ENCODE measurements at regions not wholly inside any gene's neighbourhood (a gene's known extent, or its start where the extent isn't known, plus 50 kb on each side); places are given as distances from the start of the nearest gene placed in this dataset.

DNA sequence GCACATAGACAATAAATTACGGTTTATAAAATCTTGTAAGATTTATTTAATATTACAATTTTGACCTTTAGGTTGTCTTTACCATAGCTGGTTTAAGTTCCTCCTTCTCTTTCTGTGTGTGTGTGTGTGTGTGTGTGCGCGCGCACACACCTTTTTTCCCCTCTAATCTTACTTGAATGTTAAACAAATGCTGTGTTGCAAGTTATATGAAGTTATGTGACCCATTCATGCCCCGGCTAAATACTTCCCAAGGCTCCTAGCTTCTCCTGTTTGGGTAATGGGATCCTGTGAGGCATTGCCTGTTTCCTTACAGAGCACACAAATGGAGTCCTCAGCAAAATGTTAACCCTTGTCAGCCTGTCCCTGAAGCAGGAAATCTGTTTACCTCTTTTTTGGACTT lies 125.6 kb upstream of the ZNF608 start:
- H4K20me1 ChIP-seq (replicated peaks; ENCODE audit: control insufficient read depth, extremely low read depth, insufficient read depth, low read length) = no peaks in the 10 kb centered on the region
- ChIA-PET POLR2A (no interaction called here), CTCF (interaction anchor here (1.1 to 1.8 kb wide), 3 partner anchors 10 to 18 kb away, joined by 3 to 6 read pairs (median 5); no protein-coding TSS in a partner anchor)
- TF ChIP-seq EZH2 (IDR thresholded peaks at IDR 0.05; ENCODE audit: borderline replicate concordance, low read depth, low read length, severe bottlenecking) (no peak), POLR2A (IDR thresholded peaks at IDR 0.05; ENCODE audit: low read depth, low read length) (no peak), MYC (IDR thresholded peaks at IDR 0.05; ENCODE audit: low read depth, low read length) (no peak), POLR2AphosphoS5 (IDR thresholded peaks at IDR 0.05; ENCODE audit: insufficient read depth, low read depth, low read length) (no peak), GATA2 (IDR thresholded peaks at IDR 0.05; ENCODE audit: insufficient read depth, insufficient read length, low read depth, low read length) (no peak), FOS (IDR thresholded peaks at IDR 0.05; ENCODE audit: borderline replicate concordance, insufficient read depth, low read length) (no peak), CTCF (IDR thresholded peaks at IDR 0.05; ENCODE audit: extremely low read depth in 1 of 2, insufficient read depth in 1 of 2, low read depth in 1 of 2, low read length in 2 of 2) (no peak), JUN (IDR thresholded peaks at IDR 0.05; ENCODE audit: borderline replicate concordance, insufficient read depth, insufficient read length, low read depth) (no peak)
- TF ChIP-seq, protein P1, sequence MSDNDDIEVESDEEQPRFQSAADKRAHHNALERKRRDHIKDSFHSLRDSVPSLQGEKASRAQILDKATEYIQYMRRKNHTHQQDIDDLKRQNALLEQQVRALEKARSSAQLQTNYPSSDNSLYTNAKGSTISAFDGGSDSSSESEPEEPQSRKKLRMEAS (IDR thresholded peaks at IDR 0.05; ENCODE audit: insufficient read depth, insufficient read length) = no peak
- no peaks in the 10 kb centered on the region for H3K9me1 ChIP-seq (replicated peaks; ENCODE audit: control insufficient read depth, extremely low read depth, insufficient read depth, low read length)
- H2AFZ ChIP-seq (ENCODE audit: low read depth, low read length) = no peak overlapping the region
- peaks cover 2% of the 10 kb centered on the region for H3K4me1 ChIP-seq (ENCODE audit: control insufficient read depth, extremely low read depth, insufficient read depth, low read length)
- no peak overlapping the region for H3K4me3 ChIP-seq (replicated peaks in 1 of 3; ENCODE audit: insufficient read depth in 1 of 3, low read depth in 1 of 3, low read length in 3 of 3)
- FAIRE-seq (no peak), DNase-seq (ENCODE audit: low read depth, low spot score) (no peak)
- H3K9ac ChIP-seq (replicated peaks; ENCODE audit: extremely low read depth, insufficient read depth, low read length) = no peak overlapping the region
- no peak overlapping the region for H3K27ac ChIP-seq (ENCODE audit: insufficient read depth, low read depth, low read length)
- H3K9me3 ChIP-seq (replicated peaks; ENCODE audit: control insufficient read depth, insufficient read depth, low read length) = no peaks in the 10 kb centered on the region
- H3K36me3 ChIP-seq (ENCODE audit: control insufficient read depth in 2 of 2, extremely low read depth in 1 of 2, insufficient read depth in 2 of 2, low read length in 2 of 2) = no peaks in the 10 kb centered on the region
- H3K27me3 ChIP-seq (ENCODE audit: control insufficient read depth in 2 of 2, insufficient read depth in 2 of 2, low read length in 2 of 2) = no peaks in the 10 kb centered on the region
- intact Hi-C loops (cut with micrococcal nuclease) (no loop called here), dilution Hi-C loops (cut with MboI; ENCODE audit: extremely low pct_ligation_motif_present, low sequenced_read_pairs) (no loop called here)
- no peaks in the 10 kb centered on the region for H3K79me2 ChIP-seq (ENCODE audit: control insufficient read depth, insufficient read depth, low read length)
- BruUV-seq (replicated peaks) = no TSS peak
- no peak overlapping the region for H3K4me2 ChIP-seq (ENCODE audit: insufficient read depth, low read length)

All from endothelial cell of umbilical vein (primary cell).